B cell (primary cell): ENCODE measurements at regions not wholly inside any gene's neighbourhood (a gene's known extent, or its start where the extent isn't known, plus 50 kb on each side); places are given as distances from the start of the nearest gene placed in this dataset.
"Not testable (repeated sequence)": the region's sequence is repeated elsewhere in the genome, so short reads cannot be mapped to it uniquely, and the experiment has no call there.

Experiments used
- ATAC-seq: fragments of 200-7000 bp; cut with Tn5 transposase; one replicate; pipeline ENCODE4 v1.10.0; 2021; ENCODE audit warnings: low read depth, mild to moderate bottlenecking, moderate number of reproducible peaks, moderate library complexity
- CTCF ChIA-PET: fragments of 350-600 bp; sonication (Branson Sonifier 250); formaldehyde crosslinking; loops from one replicate; lab custom pipeline; 2021; ENCODE audit warnings: antibody characterized with exemption, inconsistent platforms; lab: Charles Lee
- POLR2A ChIA-PET: fragments of 350-600 bp; sonication (Branson Sonifier 250); formaldehyde crosslinking; loops from one replicate; lab custom pipeline; 2021; ENCODE audit warnings: antibody characterized with exemption; lab: Charles Lee
- DNase-seq: peaks from one replicate; pipeline ENCODE4 v3.0.0; 2013
- H2AFZ ChIP-seq: 2 replicates; pipeline ENCODE4 v1.6.1; 2012; ENCODE audit warnings: mild to moderate bottlenecking, low read depth, low read length; ENCODE audit not compliant: insufficient read depth, poor library complexity, severe bottlenecking
- H3K27ac ChIP-seq, 2 donors: 1 replicate in 1 of 2; 2 replicates in 1 of 2; pipeline ENCODE4 v1.5.1; 2012 to 2013; ENCODE audit warnings: low read length in 2 of 2, mild to moderate bottlenecking in 2 of 2, moderate library complexity in 1 of 2
- H3K27me3 ChIP-seq, 4 experiments: fragments of 200-600 bp in 1 of 4; sonication (generic) in 1 of 4; replicated peaks in 1 of 4; 1 replicate in 2 of 4; 2 replicates in 2 of 4; pipeline versions ENCODE4 v1.6.1 to v1.7.0; 2013 to 2016; ENCODE audit warnings: low read length in 3 of 4, mild to moderate bottlenecking in 2 of 4, mixed read lengths in 1 of 4, moderate library complexity in 1 of 4; ENCODE audit not compliant: insufficient read depth in 4 of 4, control insufficient read depth in 3 of 4; ENCODE audit errors: control extremely low read depth in 1 of 4
- H3K36me3 ChIP-seq, 2 experiments: replicated peaks in 1 of 2; 1 replicate in 1 of 2; 2 replicates in 1 of 2; pipeline versions ENCODE4 v1.6.1 to v1.7.1; 2013; ENCODE audit warnings: low read length in 1 of 2; ENCODE audit not compliant: insufficient read depth in 2 of 2, control insufficient read depth in 1 of 2; ENCODE audit errors: control extremely low read depth in 1 of 2, extremely low read depth in 1 of 2
- H3K4me1 ChIP-seq, 2 donors: fragments of 200-600 bp in 1 of 2; sonication (generic) in 1 of 2; 1 replicate in 1 of 2; 2 replicates in 1 of 2; pipeline versions ENCODE4 v1.5.1 to v1.6.1; 2013 to 2017; ENCODE audit warnings: low read length in 2 of 2; ENCODE audit not compliant: control insufficient read depth in 2 of 2, insufficient read depth in 2 of 2
- H3K4me2 ChIP-seq: replicated peaks from 2 replicates; pipeline ENCODE3; 2012; ENCODE audit warnings: mild to moderate bottlenecking, low read depth, low read length; ENCODE audit not compliant: poor library complexity, severe bottlenecking
- H3K4me3 ChIP-seq, 5 experiments: fragments of 200-600 bp in 1 of 5; sonication (generic) in 1 of 5; 1 replicate in 3 of 5; 2 replicates in 2 of 5; pipeline versions ENCODE4 v1.5.1 to v1.7.0; 2011 to 2016; ENCODE audit warnings: low read length in 4 of 5, mild to moderate bottlenecking in 4 of 5, low read depth in 2 of 5, control low read depth in 1 of 5, moderate library complexity in 1 of 5; ENCODE audit not compliant: insufficient read depth in 1 of 5; ENCODE audit errors: control extremely low read depth in 1 of 5, extremely low read depth in 1 of 5
- H3K79me2 ChIP-seq: fragments of 200-600 bp; sonication (generic); one replicate; pipeline ENCODE4 v1.6.0; 2016; ENCODE audit warnings: low read length; ENCODE audit not compliant: control insufficient read depth, insufficient read depth
- H3K9ac ChIP-seq: fragments of 200-600 bp; sonication (generic); 2 replicates; pipeline ENCODE4 v1.6.1; 2017; ENCODE audit warnings: mild to moderate bottlenecking, low read length, moderate library complexity
- H3K9me3 ChIP-seq, 3 donors: one replicate each; pipeline versions ENCODE4 v1.6.1 to v1.7.1; 2013; ENCODE audit warnings: low read length in 2 of 3; ENCODE audit not compliant: control insufficient read depth in 2 of 3, insufficient read depth in 1 of 3; ENCODE audit errors: control extremely low read depth in 1 of 3
- H4K20me1 ChIP-seq: 2 replicates; pipeline ENCODE4 v1.6.0; 2012; ENCODE audit warnings: mild to moderate bottlenecking, low read length; ENCODE audit not compliant: insufficient read depth, control insufficient read depth, poor library complexity, severe bottlenecking
- H3K27ac Mint-ChIP-seq: one replicate; pipeline ENCODE4 v1.8.0; 2021; ENCODE audit warnings: mixed read lengths
- H3K27me3 Mint-ChIP-seq: one replicate; pipeline ENCODE4 v1.8.0; 2021; ENCODE audit warnings: mixed read lengths
- H3K4me1 Mint-ChIP-seq: one replicate; pipeline ENCODE4 v1.8.0; 2021; ENCODE audit warnings: mixed read lengths
- H3K4me3 Mint-ChIP-seq: one replicate; pipeline ENCODE4 v1.8.0; 2021; ENCODE audit warnings: mixed read lengths
- H3K9me3 Mint-ChIP-seq: one replicate; pipeline ENCODE4 v1.8.0; 2022; ENCODE audit warnings: mixed read lengths; ENCODE audit not compliant: insufficient read depth
- CTCF ChIP-seq: fragments of 200-600 bp; IDR thresholded peaks from one replicate; pipeline ENCODE4 v1.8.0; 2022; ENCODE audit warnings: antibody characterized with exemption, mild to moderate bottlenecking
- EZH2 ChIP-seq: IDR thresholded peaks from 2 replicates; pipeline ENCODE4 v1.6.1; 2012; ENCODE audit warnings: borderline replicate concordance, low read depth, mild to moderate bottlenecking, moderate library complexity, low read length; ENCODE audit not compliant: insufficient read depth, poor library complexity, severe bottlenecking
- WGBS: methylation state at CpG from one replicate; pipeline ENCODE4 v1.1.5; 2013; ENCODE audit warnings: missing lambda C conversion rate; ENCODE audit not compliant: insufficient coverage; 5-methylcytosine and 5-hydroxymethylcytosine counted together
- intact Hi-C: fragments of 100-400 bp; cut with micrococcal nuclease; formaldehyde crosslinking; loops from one replicate; pipeline ENCODE4 v1.10.0; 2022

DNA sequence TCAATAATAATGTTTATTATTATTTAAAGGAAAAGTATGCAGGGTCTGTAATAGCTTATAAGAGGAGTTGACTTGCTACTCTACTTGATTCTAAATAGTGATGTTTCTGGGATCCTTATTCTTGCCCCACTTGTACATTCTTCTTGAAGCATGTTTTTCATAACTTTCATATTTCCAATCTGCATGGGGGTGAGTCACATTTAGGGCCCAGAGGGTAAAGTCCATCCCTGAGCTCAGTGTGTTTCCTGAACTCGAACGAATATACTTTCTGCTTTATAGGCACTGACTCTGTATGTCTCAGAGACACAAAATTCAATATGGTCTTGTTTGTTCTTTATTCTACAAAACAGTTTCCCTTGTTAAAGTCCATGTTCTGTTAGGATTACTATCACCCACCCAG is 61.0 kb upstream of the SMIM30 start:
- ChIA-PET CTCF (no interaction called here), POLR2A (no interaction called here)
- ATAC-seq (no peak), DNase-seq (no peak)
- TF ChIP-seq EZH2 (no peak), CTCF (no peak)
- WGBS: 80% methylated on average over 1 of the region's 2 CpGs
- no peak overlapping the region for H3K27ac Mint-ChIP-seq
- intact Hi-C loops: no loop called here
- H3K79me2 ChIP-seq: no peaks in the 10 kb centered on the region
- no peaks in the 10 kb centered on the region for H4K20me1 ChIP-seq
- H3K27ac ChIP-seq: no peak overlapping the region
- H3K4me2 ChIP-seq: no peak overlapping the region
- H3K4me3 Mint-ChIP-seq: no peak overlapping the region
- H3K4me1 Mint-ChIP-seq: no peaks in the 10 kb centered on the region
- no peaks in the 10 kb centered on the region for H3K27me3 ChIP-seq
- no peaks in the 10 kb centered on the region for H3K36me3 ChIP-seq
- H3K9me3 Mint-ChIP-seq: no peaks in the 10 kb centered on the region
- no peaks in the 10 kb centered on the region for H3K9me3 ChIP-seq
- no peaks in the 10 kb centered on the region for H3K27me3 Mint-ChIP-seq
- no peaks in the 10 kb centered on the region for H3K4me1 ChIP-seq
- H3K9ac ChIP-seq: no peak overlapping the region
- H2AFZ ChIP-seq: no peak overlapping the region
- H3K4me3 ChIP-seq: no peak overlapping the region

- Histone ChIP-seq H3K9me3 (peaks cover 0 to 3% (median 0%) of the 10 kb centered on the region in 3 donors), H3K36me3 (no peaks in the 10 kb centered on the region), H3K4me1 (no peaks in the 10 kb centered on the region), H3K4me2 (no peak overlapping the region), H3K9ac (no peak overlapping the region), H3K4me3 (no peak overlapping the region), H2AFZ (no peak overlapping the region), H3K27me3 (no peaks in the 10 kb centered on the region), H4K20me1 (no peaks in the 10 kb centered on the region), H3K79me2 (no peaks in the 10 kb centered on the region), H3K27ac (no peak overlapping the region)
- POLR2A ChIA-PET: no interaction called here
- Mint-ChIP-seq H3K27me3 (peaks cover 5% of the 10 kb centered on the region), H3K4me1 (no peaks in the 10 kb centered on the region), H3K27ac (no peak overlapping the region), H3K4me3 (no peak overlapping the region), H3K9me3 (no peaks in the 10 kb centered on the region)
- intact Hi-C loops: no loop called here
- no CpG with 5 or more reads among the region's 3 CpGs for WGBS
- CTCF ChIA-PET: no interaction called here
- TF ChIP-seq CTCF: no peak
- no peak for TF ChIP-seq EZH2
- DNase-seq (no peak), ATAC-seq (no peak)
Observed at GRCh38 chr7:113176836-113177235, 58.5 kb upstream of the SMIM30 start.

DNA sequence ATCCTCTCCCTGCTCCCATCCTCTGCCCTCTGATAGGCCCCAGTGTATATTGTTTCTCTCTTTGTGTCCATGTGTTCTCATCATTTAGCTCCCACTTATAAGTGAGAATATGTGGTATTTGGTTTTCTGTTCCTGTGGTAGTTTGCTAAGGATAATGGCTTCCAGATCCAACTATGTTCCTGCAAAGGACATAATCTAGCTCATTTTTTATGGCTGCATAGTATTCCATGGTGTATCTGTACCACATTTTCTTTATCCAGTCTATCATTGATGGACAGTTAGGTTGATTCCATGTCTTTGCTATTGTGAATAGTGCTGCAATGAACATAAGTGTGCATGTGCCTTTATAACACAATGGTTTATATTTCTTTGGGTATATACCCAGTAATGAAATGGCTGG is 57.8 kb upstream of the SMIM30 start:
- H3K9ac ChIP-seq, H3K9me3 Mint-ChIP-seq, POLR2A ChIA-PET, H2AFZ ChIP-seq, H3K4me1 Mint-ChIP-seq, H3K4me2 ChIP-seq, H3K4me1 ChIP-seq, H3K36me3 ChIP-seq, H3K4me3 ChIP-seq, H3K27ac Mint-ChIP-seq, H4K20me1 ChIP-seq, intact Hi-C loops, ATAC-seq, H3K27me3 ChIP-seq, H3K9me3 ChIP-seq, DNase-seq, H3K79me2 ChIP-seq, H3K4me3 Mint-ChIP-seq, CTCF ChIA-PET, H3K27me3 Mint-ChIP-seq, H3K27ac ChIP-seq: not testable (repeated sequence)
